GM12892 (cell line): ENCODE measurements at regions not wholly inside any gene's neighbourhood (a gene's known extent, or its start where the extent isn't known, plus 50 kb on each side); places are given as distances from the start of the nearest gene placed in this dataset.

ENCODE experiments used
- POLR2A ChIP-seq: IDR thresholded peaks from 2 replicates; pipeline ENCODE4 v1.6.1; 2011; ENCODE audit warnings: low read depth, low read length, control low read depth
- POLR2AphosphoS5 ChIP-seq: IDR thresholded peaks from 2 replicates; pipeline ENCODE4 v1.6.1; 2011; ENCODE audit warnings: low read depth, low read length, control low read depth

- TF ChIP-seq POLR2A (no peak), POLR2AphosphoS5 (no peak)
Observed at GRCh38 chr3:26247712-26248111, 374.9 kb upstream of the LRRC3B start.
